ENCODE measurements at regions not wholly inside any gene's neighbourhood (a gene's known extent, or its start where the extent isn't known, plus 50 kb on each side); places are given as distances from the start of the nearest gene placed in this dataset.

- no peak overlapping the region for H2BK15ac ChIP-seq (ENCODE audit: low read length)
- no peaks in the 10 kb centered on the region for H3K36me3 ChIP-seq (ENCODE audit: control insufficient read depth in 2 of 4, insufficient read depth in 4 of 4, low read length in 3 of 4)
- H3K14ac ChIP-seq (ENCODE audit: insufficient read length), result no peak overlapping the region
- no peak overlapping the region for H3K9ac ChIP-seq (replicated peaks in 1 of 4; ENCODE audit: extremely low read depth in 1 of 4, low read depth in 3 of 4, low read length in 3 of 4)
- no peaks in the 10 kb centered on the region for H3K79me1 ChIP-seq (ENCODE audit: low read depth, low read length)
- H3K27ac ChIP-seq (ENCODE audit: low read depth, low read length), result no peak overlapping the region
- 100% methylated on average over 1 of the region's 1 CpG; no CpG with 5 or more reads in 1 of the 2 experiments for WGBS, 2 experiments (ENCODE audit: extremely low coverage in 1 of 2, insufficient coverage in 1 of 2, insufficient read length in 1 of 2, insufficient replicate concordance in 2 of 2, low coverage in 1 of 2, low lambda C conversion rate in 2 of 2, missing lambda C conversion rate in 1 of 2)
- ChIA-PET CTCF (ENCODE audit: partially characterized antibody) (no interaction called here), POLR2A (ENCODE audit: partially characterized antibody) (no interaction called here)
- H2BK5ac ChIP-seq (ENCODE audit: low read depth, low read length), result no peak overlapping the region
- H3K4me1 ChIP-seq (replicated peaks in 1 of 4; ENCODE audit: control insufficient read depth in 3 of 4, insufficient read depth in 4 of 4, low read length in 3 of 4), result no peaks in the 10 kb centered on the region
- no peak overlapping the region for H3K4me3 ChIP-seq (ENCODE audit: extremely low read depth in 1 of 4, insufficient read depth in 2 of 4, low read depth in 3 of 4, low read length in 4 of 4)
- H3K27me3 ChIP-seq (replicated peaks in 1 of 4; ENCODE audit: control insufficient read depth in 3 of 4, extremely low read depth in 1 of 4, insufficient read depth in 3 of 4, low read length in 3 of 4), result no peaks in the 10 kb centered on the region; a peak in 2 of 7 replicates
- no peak overlapping the region for H2BK12ac ChIP-seq (ENCODE audit: low read depth, low read length)
- no peaks in the 10 kb centered on the region for H4K20me1 ChIP-seq (replicated peaks in 1 of 2; ENCODE audit: control insufficient read depth in 1 of 2, insufficient read depth in 2 of 2, low read length in 2 of 2)
- H3K4ac ChIP-seq (replicated peaks; ENCODE audit: insufficient read length, low read depth, low read length), result no peak overlapping the region
- H3K4me2 ChIP-seq (ENCODE audit: insufficient read depth in 1 of 2, low read depth in 2 of 2, low read length in 2 of 2), result no peak overlapping the region
- H2AFZ ChIP-seq (ENCODE audit: low read length), result no peak overlapping the region
- no peaks in the 10 kb centered on the region for H3K79me2 ChIP-seq (ENCODE audit: control insufficient read depth in 1 of 2, insufficient read depth in 2 of 2, low read length in 2 of 2)
- no peak overlapping the region for H3K56ac ChIP-seq (replicated peaks; ENCODE audit: insufficient read length, low read depth, low read length)
- TF ChIP-seq SP1 (IDR thresholded peaks at IDR 0.05; ENCODE audit: low read depth, low read length) (no peak), RNF2 (IDR thresholded peaks at IDR 0.05; ENCODE audit: borderline replicate concordance, low read depth, low read length, missing control alignments, poor library complexity, severe bottlenecking) (no peak), YY1 (IDR thresholded peaks at IDR 0.05; ENCODE audit: low read depth, low read length) (no peak), TBP (IDR thresholded peaks at IDR 0.05; ENCODE audit: low read depth, low read length) (no peak), SP2 (IDR thresholded peaks at IDR 0.05; ENCODE audit: low read length) (no peak), HDAC6 (IDR thresholded peaks at IDR 0.05; ENCODE audit: low read depth, low read length) (no peak), SRF (IDR thresholded peaks at IDR 0.05; ENCODE audit: low read depth, low read length) (no peak), CBX8 (IDR thresholded peaks at IDR 0.05; ENCODE audit: borderline replicate concordance, low read depth, low read length) (no peak)
- H4K8ac ChIP-seq (ENCODE audit: extremely low read depth, insufficient read depth, low read length), result no peak overlapping the region
- DNase-seq (ENCODE audit: low read depth in 1 of 2, low spot score in 2 of 2) (no peak), FAIRE-seq (no peak)
- no peak overlapping the region for H2AK5ac ChIP-seq (ENCODE audit: low read depth, low read length)
- H4K91ac ChIP-seq (replicated peaks; ENCODE audit: insufficient read length, low read length), result no peak overlapping the region
- H2BK20ac ChIP-seq (ENCODE audit: low read length), result no peak overlapping the region
- no peak overlapping the region for H3K23ac ChIP-seq (ENCODE audit: insufficient read length)
- H3K18ac ChIP-seq (ENCODE audit: extremely low read depth, low read length), result no peak overlapping the region
- no peaks in the 10 kb centered on the region for H3K23me2 ChIP-seq (ENCODE audit: low read depth, low read length)
- no peak overlapping the region for H2BK120ac ChIP-seq (replicated peaks; ENCODE audit: low read depth, low read length)
- no peaks in the 10 kb centered on the region for H3K9me3 ChIP-seq (ENCODE audit: insufficient read depth in 2 of 2, low read depth in 1 of 2, low read length in 1 of 2)
- H4K5ac ChIP-seq (ENCODE audit: insufficient read length, low read depth, low read length), result no peak overlapping the region
These were observed 76.5 kb upstream of the SPDL1 start for GRCh38 chr5:169507051-169507450.

Measured in H1 (cell line).